Fibroblast of lung (primary cell): ENCODE measurements at regions not wholly inside any gene's neighbourhood (a gene's known extent, or its start where the extent isn't known, plus 50 kb on each side); places are given as distances from the start of the nearest gene placed in this dataset.

ENCODE experiments used
- DNase-seq, 2 donors: peaks; one replicate each; pipeline versions ENCODE4 v3.0.0 to v3.0.0-alpha.2; 2010; ENCODE audit warnings: low read depth in 2 of 2
- H2AFZ ChIP-seq: 2 replicates; pipeline ENCODE4 v1.5.1; 2012; ENCODE audit warnings: low read length, control low read depth, inconsistent platforms
- H3K27ac ChIP-seq: 2 replicates; pipeline ENCODE4 v1.5.1; 2011; ENCODE audit warnings: low read length, control low read depth; ENCODE audit not compliant: insufficient read depth
- H3K27me3 ChIP-seq: 2 replicates; pipeline ENCODE4 v1.5.1; 2011; ENCODE audit warnings: mild to moderate bottlenecking, low read length; ENCODE audit not compliant: control insufficient read depth, insufficient read depth
- H3K36me3 ChIP-seq: 2 replicates; pipeline ENCODE4 v1.5.1; 2011; ENCODE audit warnings: low read length; ENCODE audit not compliant: control insufficient read depth, insufficient read depth
- H3K4me1 ChIP-seq: 2 replicates; pipeline ENCODE4 v1.5.1; 2011; ENCODE audit warnings: low read length; ENCODE audit not compliant: control insufficient read depth, insufficient read depth; ENCODE audit errors: extremely low read depth
- H3K4me2 ChIP-seq: 2 replicates; pipeline ENCODE4 v1.5.1; 2011; ENCODE audit warnings: low read length, control low read depth; ENCODE audit not compliant: insufficient read depth; ENCODE audit errors: extremely low read depth
- H3K4me3 ChIP-seq, 4 experiments: fragments of 200-600 bp in 1 of 4; sonication (generic) in 1 of 4; replicated peaks in 1 of 4; 2 replicates each; pipeline ENCODE4 v1.5.1; 2011 to 2016; ENCODE audit warnings: low read length in 4 of 4, low read depth in 3 of 4, mild to moderate bottlenecking in 3 of 4, control low read depth in 2 of 4, inconsistent platforms in 1 of 4, mixed read lengths in 1 of 4; ENCODE audit not compliant: insufficient read depth in 1 of 4; ENCODE audit errors: control extremely low read depth in 1 of 4
- H3K79me2 ChIP-seq: 2 replicates; pipeline ENCODE4 v1.5.1; 2012; ENCODE audit warnings: mild to moderate bottlenecking, low read length, inconsistent platforms; ENCODE audit not compliant: control insufficient read depth, insufficient read depth
- H3K9ac ChIP-seq: 2 replicates; pipeline ENCODE4 v1.5.1; 2011; ENCODE audit warnings: mild to moderate bottlenecking, low read length, control low read depth; ENCODE audit not compliant: insufficient read depth
- H3K9me3 ChIP-seq: 2 replicates; pipeline ENCODE4 v1.5.1; 2012; ENCODE audit warnings: low read depth, low read length; ENCODE audit not compliant: control insufficient read depth, insufficient read depth
- H4K20me1 ChIP-seq: 2 replicates; pipeline ENCODE4 v1.5.1; 2011; ENCODE audit warnings: low read length; ENCODE audit not compliant: control insufficient read depth, insufficient read depth; ENCODE audit errors: extremely low read depth
- EZH2 ChIP-seq: IDR thresholded peaks from 2 replicates; pipeline ENCODE4 v1.5.1; 2012; ENCODE audit warnings: low read length, control low read depth, mild to moderate bottlenecking; ENCODE audit errors: missing control alignments
- TF ChIP-seq, protein P1 (sequence below), 2 donors: IDR thresholded peaks in 1 of 2; conservative IDR thresholded peaks in 1 of 2; 1 replicate in 1 of 2; 2 replicates in 1 of 2; pipeline ENCODE4 v1.5.1; 2011 to 2012; ENCODE audit warnings: low read length in 2 of 2, control low read depth in 1 of 2, inconsistent platforms in 1 of 2, low read depth in 1 of 2, mild to moderate bottlenecking in 1 of 2

- TF ChIP-seq, protein P1, sequence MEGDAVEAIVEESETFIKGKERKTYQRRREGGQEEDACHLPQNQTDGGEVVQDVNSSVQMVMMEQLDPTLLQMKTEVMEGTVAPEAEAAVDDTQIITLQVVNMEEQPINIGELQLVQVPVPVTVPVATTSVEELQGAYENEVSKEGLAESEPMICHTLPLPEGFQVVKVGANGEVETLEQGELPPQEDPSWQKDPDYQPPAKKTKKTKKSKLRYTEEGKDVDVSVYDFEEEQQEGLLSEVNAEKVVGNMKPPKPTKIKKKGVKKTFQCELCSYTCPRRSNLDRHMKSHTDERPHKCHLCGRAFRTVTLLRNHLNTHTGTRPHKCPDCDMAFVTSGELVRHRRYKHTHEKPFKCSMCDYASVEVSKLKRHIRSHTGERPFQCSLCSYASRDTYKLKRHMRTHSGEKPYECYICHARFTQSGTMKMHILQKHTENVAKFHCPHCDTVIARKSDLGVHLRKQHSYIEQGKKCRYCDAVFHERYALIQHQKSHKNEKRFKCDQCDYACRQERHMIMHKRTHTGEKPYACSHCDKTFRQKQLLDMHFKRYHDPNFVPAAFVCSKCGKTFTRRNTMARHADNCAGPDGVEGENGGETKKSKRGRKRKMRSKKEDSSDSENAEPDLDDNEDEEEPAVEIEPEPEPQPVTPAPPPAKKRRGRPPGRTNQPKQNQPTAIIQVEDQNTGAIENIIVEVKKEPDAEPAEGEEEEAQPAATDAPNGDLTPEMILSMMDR (conservative IDR thresholded peaks at IDR 0.05 in 1 of 2, IDR thresholded peaks at IDR 0.05 in 1 of 2; ENCODE audit: low read depth in 1 of 2, low read length in 2 of 2), result no peak
- no peak for TF ChIP-seq EZH2
- Histone ChIP-seq H3K27me3 (no peaks in the 10 kb centered on the region), H3K27ac (no peak overlapping the region)
Observed at GRCh38 chr4:13940921-13941320, 313.4 kb upstream of the BOD1L1 start.

DNA sequence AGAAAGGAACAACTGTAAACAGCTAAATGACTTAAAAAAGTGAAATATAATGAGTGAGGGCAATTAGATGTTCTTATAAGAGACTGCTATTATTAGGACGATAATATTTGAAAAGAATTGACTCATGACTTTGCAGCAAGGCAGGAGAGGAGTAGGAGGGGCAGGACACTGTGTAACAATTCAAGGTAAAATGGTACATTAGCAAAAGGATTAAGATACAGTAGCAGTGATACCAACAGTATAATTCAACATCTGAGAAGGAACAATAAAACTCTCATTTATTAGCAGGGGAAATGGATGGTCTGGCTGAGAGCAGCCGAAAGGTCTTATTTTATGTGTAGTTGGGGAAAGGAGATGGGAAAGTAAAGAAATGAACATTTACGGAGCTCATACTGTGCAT lies 315.5 kb upstream of the BOD1L1 start:
- Histone ChIP-seq H3K36me3 (no peaks in the 10 kb centered on the region), H2AFZ (no peak overlapping the region), H3K9me3 (no peaks in the 10 kb centered on the region), H3K27me3 (no peaks in the 10 kb centered on the region), H4K20me1 (no peaks in the 10 kb centered on the region), H3K9ac (no peak overlapping the region), H3K4me1 (no peaks in the 10 kb centered on the region), H3K27ac (no peak overlapping the region), H3K4me3 (no peak overlapping the region), H3K79me2 (no peaks in the 10 kb centered on the region), H3K4me2 (no peak overlapping the region)
- no peak for TF ChIP-seq EZH2
- TF ChIP-seq, protein P1 (conservative IDR thresholded peaks at IDR 0.05 in 1 of 2, IDR thresholded peaks at IDR 0.05 in 1 of 2; ENCODE audit: low read depth in 1 of 2, low read length in 2 of 2), result no peak
- DNase-seq, result no peak

More at GRCh38 chr4:13940921-13941320, 313.4 kb upstream of the BOD1L1 start:
- no peak overlapping the region for H3K4me3 ChIP-seq
- H3K4me1 ChIP-seq, result no peaks in the 10 kb centered on the region
- H3K36me3 ChIP-seq, result no peaks in the 10 kb centered on the region
- no peak overlapping the region for H3K4me2 ChIP-seq
- no peaks in the 10 kb centered on the region for H3K79me2 ChIP-seq
- H3K9ac ChIP-seq, result no peak overlapping the region
- H2AFZ ChIP-seq, result no peak overlapping the region
- no peak for DNase-seq
- H4K20me1 ChIP-seq, result no peaks in the 10 kb centered on the region
- no peaks in the 10 kb centered on the region for H3K9me3 ChIP-seq

GRCh38 chr4:13944095-13944511 lies 316.6 kb upstream of the BOD1L1 start:
- Histone ChIP-seq H3K4me1 (no peaks in the 10 kb centered on the region), H3K9ac (no peak overlapping the region), H3K4me3 (no peak overlapping the region), H3K4me2 (no peak overlapping the region), H3K27ac (no peak overlapping the region), H4K20me1 (no peaks in the 10 kb centered on the region), H3K27me3 (no peaks in the 10 kb centered on the region), H2AFZ (no peak overlapping the region), H3K9me3 (no peaks in the 10 kb centered on the region), H3K36me3 (no peaks in the 10 kb centered on the region), H3K79me2 (no peaks in the 10 kb centered on the region)
- no peak for DNase-seq
- no peak for TF ChIP-seq EZH2
- TF ChIP-seq, protein P1 (conservative IDR thresholded peaks at IDR 0.05 in 1 of 2, IDR thresholded peaks at IDR 0.05 in 1 of 2; ENCODE audit: low read depth in 1 of 2, low read length in 2 of 2), result no peak
